D721Med (cell line): ENCODE measurements at regions not wholly inside any gene's neighbourhood (a gene's known extent, or its start where the extent isn't known, plus 50 kb on each side); places are given as distances from the start of the nearest gene placed in this dataset.

Experiments
- DNase-seq: peaks from one replicate; pipeline ENCODE4 v3.0.0; 2011; ENCODE audit warnings: low spot score; ENCODE audit not compliant: insufficient read length
- FAIRE-seq: peaks from 2 replicates; lab custom pipeline; 2011; peaks lifted over from hg19 to GRCh38; lab: Jason Lieb, UNC
- TF ChIP-seq, protein P1 (sequence below): IDR thresholded peaks from 2 replicates; pipeline ENCODE4 v1.5.1; 2012; ENCODE audit warnings: mild to moderate bottlenecking, control low read depth; ENCODE audit not compliant: insufficient read depth; ENCODE audit errors: missing control alignments

DNA sequence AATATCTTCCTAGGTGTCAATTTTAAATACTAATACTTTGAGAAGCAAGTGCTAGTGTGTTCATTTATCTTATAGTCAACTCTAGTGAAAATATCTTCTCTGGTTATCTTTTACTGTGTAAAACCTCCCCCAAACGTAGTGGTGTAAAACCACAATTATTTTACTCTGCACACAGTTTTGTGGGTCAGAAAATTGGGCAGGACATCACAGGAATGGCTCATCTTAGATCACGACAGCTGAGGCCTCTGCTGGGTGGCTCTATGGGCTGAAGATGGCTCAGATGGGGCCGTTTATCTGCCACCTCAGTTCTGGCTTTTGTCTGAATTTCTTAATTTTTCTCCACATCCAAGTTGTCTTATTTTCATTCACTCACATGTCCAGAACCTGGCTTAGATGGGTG lies 457.2 kb upstream of the ACTBL2 start:
- no peak for DNase-seq
- no peak for FAIRE-seq
- TF ChIP-seq, protein P1, sequence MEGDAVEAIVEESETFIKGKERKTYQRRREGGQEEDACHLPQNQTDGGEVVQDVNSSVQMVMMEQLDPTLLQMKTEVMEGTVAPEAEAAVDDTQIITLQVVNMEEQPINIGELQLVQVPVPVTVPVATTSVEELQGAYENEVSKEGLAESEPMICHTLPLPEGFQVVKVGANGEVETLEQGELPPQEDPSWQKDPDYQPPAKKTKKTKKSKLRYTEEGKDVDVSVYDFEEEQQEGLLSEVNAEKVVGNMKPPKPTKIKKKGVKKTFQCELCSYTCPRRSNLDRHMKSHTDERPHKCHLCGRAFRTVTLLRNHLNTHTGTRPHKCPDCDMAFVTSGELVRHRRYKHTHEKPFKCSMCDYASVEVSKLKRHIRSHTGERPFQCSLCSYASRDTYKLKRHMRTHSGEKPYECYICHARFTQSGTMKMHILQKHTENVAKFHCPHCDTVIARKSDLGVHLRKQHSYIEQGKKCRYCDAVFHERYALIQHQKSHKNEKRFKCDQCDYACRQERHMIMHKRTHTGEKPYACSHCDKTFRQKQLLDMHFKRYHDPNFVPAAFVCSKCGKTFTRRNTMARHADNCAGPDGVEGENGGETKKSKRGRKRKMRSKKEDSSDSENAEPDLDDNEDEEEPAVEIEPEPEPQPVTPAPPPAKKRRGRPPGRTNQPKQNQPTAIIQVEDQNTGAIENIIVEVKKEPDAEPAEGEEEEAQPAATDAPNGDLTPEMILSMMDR = no peak

DNA sequence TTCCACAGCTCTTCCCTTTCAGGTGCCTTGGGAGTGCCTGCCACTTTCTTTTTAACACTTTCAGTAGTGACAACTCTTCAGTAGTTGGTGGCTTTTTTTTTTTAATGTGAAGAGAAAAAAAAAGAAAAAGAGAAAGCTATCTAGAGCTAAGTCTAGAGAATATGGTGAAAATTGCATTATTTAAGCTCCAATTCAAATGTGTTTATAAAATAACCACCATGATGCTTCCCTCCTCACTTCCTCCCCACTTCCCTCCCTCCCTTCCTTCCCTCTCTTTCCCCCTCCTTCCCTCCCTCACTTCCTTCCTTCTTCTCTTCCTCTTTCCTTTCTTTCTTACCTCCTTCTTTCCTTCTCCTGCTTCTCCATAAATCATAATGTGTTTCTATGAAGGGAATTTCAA lies 456.7 kb upstream of the ACTBL2 start:
- TF ChIP-seq, protein P1 = no peak
- FAIRE-seq = no peak
- DNase-seq = no peak

DNA sequence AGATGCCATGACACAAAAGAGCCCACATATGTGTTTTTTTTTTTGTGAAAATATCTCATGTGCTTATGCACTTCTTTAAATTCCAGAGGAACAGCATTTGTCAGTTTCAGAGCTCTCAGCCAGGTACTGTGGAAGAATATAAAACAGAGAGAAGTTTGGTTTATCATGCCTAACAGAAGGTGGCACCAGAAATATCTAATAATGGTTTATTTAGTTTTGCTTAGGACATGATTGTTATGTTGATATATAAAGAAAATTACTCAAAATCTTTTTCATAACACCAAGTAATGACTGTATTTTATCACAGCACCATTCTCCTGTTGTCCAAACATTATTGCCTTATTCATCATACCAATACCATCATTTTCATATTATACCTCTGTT lies 455.6 kb upstream of the ACTBL2 start:
- DNase-seq = no peak
- TF ChIP-seq, protein P1 = no peak
- no peak for FAIRE-seq

DNA sequence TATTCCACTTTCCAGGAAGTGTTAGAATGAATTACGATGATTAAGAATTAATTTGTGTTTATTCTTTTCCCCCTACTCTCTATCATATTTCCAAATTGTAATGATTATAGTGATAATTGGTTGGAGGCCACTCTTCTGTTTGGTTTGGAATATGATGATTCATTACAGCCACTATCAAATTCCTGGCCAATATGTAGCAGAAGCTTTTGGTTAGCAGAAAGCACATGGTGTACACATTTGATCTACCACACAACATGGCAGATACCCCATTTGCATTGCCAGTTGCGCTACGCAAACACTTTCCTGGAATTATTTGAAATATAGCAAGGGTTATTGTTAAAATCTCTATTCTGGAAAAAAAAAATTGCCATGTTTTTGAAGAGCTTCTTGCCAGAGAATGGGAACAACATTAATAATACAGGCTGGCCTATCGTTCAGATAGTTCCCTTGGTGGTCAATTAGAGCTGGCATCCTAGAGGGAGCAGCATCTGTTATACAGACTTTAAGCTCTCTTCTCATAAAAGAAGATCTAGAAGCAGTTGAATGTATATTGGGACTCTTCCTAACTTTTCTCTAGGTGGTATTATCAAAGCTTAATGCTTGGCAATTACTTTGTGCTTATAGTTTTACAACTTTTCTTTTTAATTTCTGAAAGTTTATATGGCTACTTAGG lies 455.0 kb upstream of the ACTBL2 start:
- FAIRE-seq (no peak), DNase-seq (no peak)
- TF ChIP-seq, protein P1 = no peak

DNA sequence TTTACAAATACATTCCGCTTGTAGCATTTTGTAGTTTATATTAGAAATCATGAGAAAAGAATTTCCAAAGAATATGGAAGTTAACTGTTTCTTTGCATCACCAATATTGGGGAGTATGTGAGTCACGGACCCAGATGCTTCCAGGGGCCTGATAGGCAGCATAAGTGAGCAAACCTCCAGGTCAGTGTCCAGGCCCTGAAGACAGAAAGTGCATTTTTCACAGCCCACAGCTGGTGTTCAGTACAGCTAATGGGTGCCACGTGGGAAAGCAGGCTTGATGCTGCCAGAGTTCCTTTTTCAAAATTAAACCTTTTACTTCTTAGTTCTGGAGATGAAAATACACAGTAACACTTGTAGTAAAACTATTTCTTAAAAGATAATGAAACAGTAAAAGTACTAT lies 454.4 kb upstream of the ACTBL2 start:
- no peak for DNase-seq
- TF ChIP-seq, protein P1 = no peak

DNA sequence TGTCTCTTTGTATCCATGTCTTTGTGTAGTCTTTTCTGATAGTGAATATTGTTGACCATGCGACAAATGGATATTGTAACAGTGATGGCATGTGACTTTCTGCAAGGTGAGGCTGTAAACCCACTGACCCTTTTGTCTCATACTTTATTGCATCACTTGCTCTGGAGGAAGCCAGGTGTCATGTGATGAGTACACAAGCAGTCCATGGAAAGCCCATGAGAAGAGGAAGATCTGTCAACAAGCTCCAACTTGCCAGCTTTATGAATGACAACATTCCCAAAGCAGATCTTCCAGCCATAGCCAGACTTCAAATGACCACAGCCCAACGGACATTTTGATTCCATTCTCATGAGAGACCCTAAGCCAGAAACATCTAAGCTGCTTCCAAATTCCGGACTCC lies 450.1 kb upstream of the ACTBL2 start:
- TF ChIP-seq, protein P1 = no peak
- DNase-seq (no peak), FAIRE-seq (no peak)

More for the DNA sequence above, 454.4 kb upstream of the ACTBL2 start:
- FAIRE-seq = no peak

DNA sequence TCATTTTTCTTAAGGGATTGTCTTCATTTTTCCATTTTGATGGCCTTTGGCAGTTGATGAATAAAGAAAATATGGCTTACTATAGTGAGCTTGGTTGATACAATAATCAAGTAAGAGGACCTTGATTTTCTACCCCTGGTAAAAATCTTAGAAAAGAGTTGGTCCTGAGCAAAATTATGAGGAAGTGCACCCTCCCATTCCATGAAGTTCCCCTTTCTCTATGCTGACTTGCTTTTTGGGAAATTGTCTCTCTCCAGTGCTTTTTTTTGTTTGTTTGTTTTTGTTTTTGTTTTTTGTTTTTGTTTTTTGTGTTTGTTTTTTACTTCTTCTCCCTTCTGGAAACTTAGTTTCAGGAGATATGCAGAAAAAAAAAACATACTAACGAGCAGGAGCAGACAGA lies 449.2 kb upstream of the ACTBL2 start:
- FAIRE-seq (no peak), DNase-seq (no peak)
- TF ChIP-seq, protein P1 = no peak
